ENCODE measurements at regions not wholly inside any gene's neighbourhood (a gene's known extent, or its start where the extent isn't known, plus 50 kb on each side); places are given as distances from the start of the nearest gene placed in this dataset.
"Not testable (repeated sequence)": the region's sequence is repeated elsewhere in the genome, so short reads cannot be mapped to it uniquely, and the experiment has no call there.

GRCh38 chr1:29416267-29417146 is 180.2 kb downstream of the PTPRU start:
- no peaks in the 10 kb centered on the region; the same call in 1 of the 2 replicates for H3K27me3 ChIP-seq
- H3K9me3 ChIP-seq (replicated peaks): peaks cover 3% of the 10 kb centered on the region; the same call in 1 of the 2 replicates
- no peak overlapping the region for H3K4me3 ChIP-seq
- DNase-seq: no peak
- peaks cover 5% of the 10 kb centered on the region; the same call in 1 of the 2 replicates for H3K4me1 ChIP-seq
- no peak overlapping the region for H3K27ac ChIP-seq
- H3K36me3 ChIP-seq: no peaks in the 10 kb centered on the region

GRCh38 chr1:29415861-29416260 is 179.5 kb downstream of the PTPRU start:
- no peaks in the 10 kb centered on the region for H3K36me3 ChIP-seq
- peaks cover 3% of the 10 kb centered on the region; the same call in 1 of the 2 replicates for H3K9me3 ChIP-seq (replicated peaks)
- no peak overlapping the region for H3K4me3 ChIP-seq
- H3K27ac ChIP-seq: no peak overlapping the region
- DNase-seq: no peak
- peaks cover 5% of the 10 kb centered on the region; the same call in 1 of the 2 replicates for H3K4me1 ChIP-seq
- H3K27me3 ChIP-seq: no peaks in the 10 kb centered on the region; the same call in 1 of the 2 replicates

GRCh38 chr1:29415156-29415830 is 179.0 kb downstream of the PTPRU start:
- no peaks in the 10 kb centered on the region; the same call in 1 of the 2 replicates for H3K27me3 ChIP-seq
- no peaks in the 10 kb centered on the region for H3K36me3 ChIP-seq
- DNase-seq: peak; percentile 76 to 78

GRCh38 chr1:29414086-29414485 is 177.8 kb downstream of the PTPRU start:
- DNase-seq: no peak
- Histone ChIP-seq H3K27me3 (no peaks in the 10 kb centered on the region; the same call in 1 of the 2 replicates), H3K27ac (no peak overlapping the region), H3K4me3 (no peak overlapping the region), H3K9me3 (replicated peaks) (no peaks in the 10 kb centered on the region; the same call in 1 of the 2 replicates), H3K36me3 (no peaks in the 10 kb centered on the region), H3K4me1 (peaks cover 5% of the 10 kb centered on the region; the same call in 1 of the 2 replicates)

More at GRCh38 chr1:29415156-29415830, 179.0 kb downstream of the PTPRU start:
- peaks cover 3% of the 10 kb centered on the region; the same call in 1 of the 2 replicates for H3K9me3 ChIP-seq (replicated peaks)
- no peak overlapping the region for H3K4me3 ChIP-seq
- no peak overlapping the region for H3K27ac ChIP-seq
- H3K4me1 ChIP-seq: peaks cover 5% of the 10 kb centered on the region; the same call in 1 of the 2 replicates

- H3K4me3 ChIP-seq: no peak overlapping the region
- H3K9me3 ChIP-seq (replicated peaks): no peaks in the 10 kb centered on the region; the same call in 1 of the 2 replicates
- no peak overlapping the region for H3K27ac ChIP-seq
- H3K4me1 ChIP-seq: peaks cover 5% of the 10 kb centered on the region; the same call in 1 of the 2 replicates
- no peaks in the 10 kb centered on the region for H3K36me3 ChIP-seq
- H3K27me3 ChIP-seq: no peaks in the 10 kb centered on the region; the same call in 1 of the 2 replicates
- no peak for DNase-seq
Observed at GRCh38 chr1:29413661-29414060, 177.3 kb downstream of the PTPRU start.

- Histone ChIP-seq H3K4me3 (no peak overlapping the region), H3K27ac (no peak overlapping the region), H3K9me3 (replicated peaks) (no peaks in the 10 kb centered on the region; the same call in 1 of the 2 replicates), H3K36me3 (no peaks in the 10 kb centered on the region), H3K4me1 (peaks cover 5% of the 10 kb centered on the region; the same call in 1 of the 2 replicates), H3K27me3 (no peaks in the 10 kb centered on the region; the same call in 1 of the 2 replicates)
- no peak for DNase-seq
Observed at GRCh38 chr1:29412591-29412990, 176.3 kb downstream of the PTPRU start.

GRCh38 chr1:29410476-29410875 is 174.2 kb downstream of the PTPRU start:
- no peak for DNase-seq
- Histone ChIP-seq H3K9me3 (replicated peaks) (no peaks in the 10 kb centered on the region; the same call in 1 of the 2 replicates), H3K36me3 (no peaks in the 10 kb centered on the region)

GRCh38 chr1:29409616-29410015 is 173.3 kb downstream of the PTPRU start:
- H3K9me3 ChIP-seq (replicated peaks): no peaks in the 10 kb centered on the region; the same call in 1 of the 2 replicates
- no peak for DNase-seq
- no peaks in the 10 kb centered on the region for H3K4me1 ChIP-seq
- no peaks in the 10 kb centered on the region; the same call in 1 of the 2 replicates for H3K27me3 ChIP-seq
- H3K27ac ChIP-seq: no peak overlapping the region
- H3K4me3 ChIP-seq: no peak overlapping the region
- no peaks in the 10 kb centered on the region for H3K36me3 ChIP-seq

More at GRCh38 chr1:29410476-29410875, 174.2 kb downstream of the PTPRU start:
- no peak overlapping the region for H3K27ac ChIP-seq
- no peak overlapping the region for H3K4me3 ChIP-seq
- no peaks in the 10 kb centered on the region; the same call in 1 of the 2 replicates for H3K27me3 ChIP-seq
- H3K4me1 ChIP-seq: peaks cover 5% of the 10 kb centered on the region; the same call in 1 of the 2 replicates

- no peak for DNase-seq
- no peak overlapping the region for H3K4me3 ChIP-seq
- H3K9me3 ChIP-seq (replicated peaks): no peaks in the 10 kb centered on the region; the same call in 1 of the 2 replicates
- no peaks in the 10 kb centered on the region; the same call in 1 of the 2 replicates for H3K27me3 ChIP-seq
- no peak overlapping the region for H3K27ac ChIP-seq
- no peaks in the 10 kb centered on the region for H3K4me1 ChIP-seq
- no peaks in the 10 kb centered on the region for H3K36me3 ChIP-seq
Observed at GRCh38 chr1:29408831-29409605, 172.7 kb downstream of the PTPRU start.

- H3K4me3 ChIP-seq: no peak overlapping the region
- H3K4me1 ChIP-seq: no peaks in the 10 kb centered on the region
- DNase-seq: no peak
- H3K9me3 ChIP-seq (replicated peaks): no peaks in the 10 kb centered on the region
- H3K36me3 ChIP-seq: no peaks in the 10 kb centered on the region
- H3K27me3 ChIP-seq: no peaks in the 10 kb centered on the region
- H3K27ac ChIP-seq: no peak overlapping the region
Observed at GRCh38 chr1:29406814-29407213, 170.5 kb downstream of the PTPRU start.

- DNase-seq, H3K27me3 ChIP-seq, H3K36me3 ChIP-seq: not testable (repeated sequence)
Observed at GRCh38 chr1:29400203-29400602, 163.9 kb downstream of the PTPRU start.

GRCh38 chr1:29399465-29399864 is 163.1 kb downstream of the PTPRU start:
- peaks cover 10% of the 10 kb centered on the region for H3K9me3 ChIP-seq (replicated peaks)
- no peak for DNase-seq
- no peaks in the 10 kb centered on the region for H3K36me3 ChIP-seq

More at GRCh38 chr1:29400203-29400602, 163.9 kb downstream of the PTPRU start:
- H3K4me3 ChIP-seq, H3K27ac ChIP-seq, H3K4me1 ChIP-seq: not testable (repeated sequence)
- peaks cover 10% of the 10 kb centered on the region for H3K9me3 ChIP-seq (replicated peaks)

GRCh38 chr1:29398431-29398830 is 162.1 kb downstream of the PTPRU start:
- no peak overlapping the region for H3K27ac ChIP-seq
- no peak for DNase-seq
- H3K4me1 ChIP-seq: no peaks in the 10 kb centered on the region
- no peaks in the 10 kb centered on the region for H3K27me3 ChIP-seq
- H3K9me3 ChIP-seq (replicated peaks): peaks cover 10% of the 10 kb centered on the region
- no peak overlapping the region for H3K4me3 ChIP-seq
- no peaks in the 10 kb centered on the region for H3K36me3 ChIP-seq

More at GRCh38 chr1:29399465-29399864, 163.1 kb downstream of the PTPRU start:
- H3K27ac ChIP-seq: no peak overlapping the region
- H3K27me3 ChIP-seq: no peaks in the 10 kb centered on the region
- no peak overlapping the region for H3K4me3 ChIP-seq
- H3K4me1 ChIP-seq: no peaks in the 10 kb centered on the region

- H3K4me1 ChIP-seq: no peaks in the 10 kb centered on the region
Observed at GRCh38 chr1:29397981-29398380, 161.7 kb downstream of the PTPRU start.

More at GRCh38 chr1:29397981-29398380, 161.7 kb downstream of the PTPRU start:
- peaks cover 10% of the 10 kb centered on the region for H3K9me3 ChIP-seq (replicated peaks)
- H3K27me3 ChIP-seq: no peaks in the 10 kb centered on the region
- DNase-seq: no peak
- no peaks in the 10 kb centered on the region for H3K36me3 ChIP-seq
- H3K27ac ChIP-seq: no peak overlapping the region
- H3K4me3 ChIP-seq: no peak overlapping the region
